GM12878 (cell line): ENCODE measurements at regions not wholly inside any gene's neighbourhood (a gene's known extent, or its start where the extent isn't known, plus 50 kb on each side); places are given as distances from the start of the nearest gene placed in this dataset.

ENCODE experiments used
- ATAC-seq: fragments of 200-7000 bp; cut with Tn5 transposase; 3 replicates; pipeline ENCODE4 v1.9.1; 2020; ENCODE audit warnings: mild to moderate bottlenecking, moderate library complexity
- BruUV-seq: library from RNA; stranded (reverse); fragments of 400-500 nt; replicated peaks from 2 replicates; lab custom pipeline; 2021; lab: Mats Ljungman, UMichigan
- CTCF ChIA-PET: fragments of 300-600 bp; sonication (Branson Sonifier 250); formaldehyde crosslinking; extraction: SDS; loops from one replicate; lab custom pipeline; 2021; ENCODE audit warnings: inconsistent platforms; lab: Yijun Ruan, JAX
- POLR2A ChIA-PET: fragments of 350-600 bp; formaldehyde crosslinking; extraction: SDS; loops from one replicate; lab custom pipeline; 2021; ENCODE audit warnings: inconsistent platforms; lab: Charles Lee
- RAD21 ChIA-PET: fragments of 300-600 bp; sonication (Branson Sonifier 250); formaldehyde crosslinking; loops from one replicate; lab custom pipeline; 2023; ENCODE audit warnings: antibody characterized with exemption; ENCODE audit not compliant: unreplicated experiment; lab: Charles Lee
- SMC1A ChIA-PET: fragments of 300-600 bp; sonication (Branson Sonifier 250); formaldehyde crosslinking; loops from one replicate; lab custom pipeline; 2023; ENCODE audit not compliant: unreplicated experiment, uncharacterized antibody; lab: Charles Lee
- DNase-seq: peaks from one replicate; pipeline ENCODE4 v3.0.0-alpha.2; 2011; ENCODE audit warnings: low read depth, low spot score
- FAIRE-seq: peaks from 3 replicates; lab custom pipeline; 2011; peaks lifted over from hg19 to GRCh38; lab: Jason Lieb, UNC
- H2AFZ ChIP-seq: 2 replicates; pipeline ENCODE4 v1.6.0; 2011; ENCODE audit warnings: low read depth, low read length, control low read depth; ENCODE audit not compliant: control insufficient read depth
- H3K27ac ChIP-seq: 2 replicates; pipeline ENCODE4 v1.5.1; 2011; ENCODE audit warnings: control low read depth; ENCODE audit not compliant: control insufficient read depth, insufficient read depth
- H3K27me3 ChIP-seq, 2 experiments: replicated peaks in 1 of 2; 2 replicates each; pipeline versions ENCODE4 v1.6.0 to v1.6.1; 2011; ENCODE audit warnings: low read length in 1 of 2; ENCODE audit not compliant: control insufficient read depth in 2 of 2, insufficient read depth in 2 of 2
- H3K36me3 ChIP-seq, 2 experiments: 2 replicates each; pipeline ENCODE4 v1.5.1; 2011; ENCODE audit warnings: low read length in 1 of 2; ENCODE audit not compliant: control insufficient read depth in 2 of 2, insufficient read depth in 2 of 2
- H3K4me1 ChIP-seq: 2 replicates; pipeline ENCODE4 v1.6.1; 2011; ENCODE audit warnings: mild to moderate bottlenecking, low read length, moderate library complexity, mixed read lengths; ENCODE audit not compliant: control insufficient read depth, insufficient read depth
- H3K4me2 ChIP-seq: 2 replicates; pipeline ENCODE4 v1.6.0; 2011; ENCODE audit warnings: control low read depth; ENCODE audit not compliant: control insufficient read depth, insufficient read depth
- H3K4me3 ChIP-seq: fragments of 200-600 bp; sonication (generic); 2 replicates; pipeline ENCODE4 v1.5.1; 2016
- H3K79me2 ChIP-seq: 2 replicates; pipeline ENCODE4 v1.6.0; 2011; ENCODE audit warnings: low read length; ENCODE audit not compliant: control insufficient read depth, insufficient read depth
- H3K9ac ChIP-seq: 2 replicates; pipeline ENCODE4 v1.8.0; 2011; ENCODE audit warnings: low read length, control low read depth, mixed read lengths; ENCODE audit not compliant: control insufficient read depth, insufficient read depth
- H3K9me3 ChIP-seq: replicated peaks from 3 replicates; pipeline ENCODE4 v1.5.1; 2011; ENCODE audit warnings: mild to moderate bottlenecking, low read length; ENCODE audit not compliant: control insufficient read depth, insufficient read depth
- H4K20me1 ChIP-seq: 2 replicates; pipeline ENCODE4 v1.6.0; 2011; ENCODE audit not compliant: control insufficient read depth, insufficient read depth
- BCL3 ChIP-seq: IDR thresholded peaks from 2 replicates; pipeline ENCODE4 v1.6.1; 2011; ENCODE audit warnings: borderline replicate concordance, low read depth, mild to moderate bottlenecking, moderate library complexity, low read length; ENCODE audit not compliant: insufficient read depth, poor library complexity, severe bottlenecking
- CEBPZ ChIP-seq: fragments of 150-350 bp; IDR thresholded peaks from 2 replicates; pipeline ENCODE4 v1.6.1; 2016; ENCODE audit warnings: low read depth, low read length
- ESRRA ChIP-seq: IDR thresholded peaks from 2 replicates; pipeline ENCODE4 v1.6.1; 2012; ENCODE audit warnings: mild to moderate bottlenecking, low read length, improper control_type of control experiment
- FOXK2 ChIP-seq: fragments of 450-650 bp; IDR thresholded peaks from 2 replicates; pipeline ENCODE4 v1.6.1; 2017; ENCODE audit warnings: mild to moderate bottlenecking, moderate library complexity
- GABPA ChIP-seq: IDR thresholded peaks from 2 replicates; pipeline ENCODE4 v1.6.1; 2014; ENCODE audit warnings: antibody characterized with exemption, low read depth, mild to moderate bottlenecking, inconsistent platforms
- HDAC2 ChIP-seq: fragments of 200-600 bp; sonication (generic); IDR thresholded peaks from 2 replicates; pipeline ENCODE4 v1.6.1; 2017
- MYB ChIP-seq: fragments of 150-350 bp; IDR thresholded peaks from 2 replicates; pipeline ENCODE4 v1.6.1; 2014; ENCODE audit warnings: mild to moderate bottlenecking, low read depth, low read length, borderline replicate concordance
- PAX8 ChIP-seq: fragments of 450-650 bp; IDR thresholded peaks from 2 replicates; pipeline ENCODE4 v1.6.1; 2017; ENCODE audit warnings: mild to moderate bottlenecking, moderate library complexity
- SMAD5 ChIP-seq: IDR thresholded peaks from 2 replicates; pipeline ENCODE4 v1.6.1; 2016; ENCODE audit warnings: antibody characterized with exemption, low read depth
- SUZ12 ChIP-seq: fragments of 200-600 bp; sonication (generic); IDR thresholded peaks from one replicate; pipeline ENCODE4 v1.6.1; 2018; ENCODE audit warnings: antibody characterized with exemption, mild to moderate bottlenecking; ENCODE audit not compliant: unreplicated experiment
- TCF3 ChIP-seq: IDR thresholded peaks from 2 replicates; pipeline ENCODE4 v1.6.1; 2012; ENCODE audit warnings: low read depth, mild to moderate bottlenecking, low read length, borderline replicate concordance; ENCODE audit not compliant: insufficient read depth
- WRNIP1 ChIP-seq: IDR thresholded peaks from 2 replicates; pipeline ENCODE4 v1.6.1; 2011; ENCODE audit warnings: low read depth, low read length, improper control_type of control experiment, borderline replicate concordance
- ZBED1 ChIP-seq: IDR thresholded peaks from 2 replicates; pipeline ENCODE4 v1.6.1; 2016; ENCODE audit warnings: borderline replicate concordance
- ZBTB33 ChIP-seq: fragments of 450-650 bp; IDR thresholded peaks from 2 replicates; pipeline ENCODE4 v1.6.1; 2017; ENCODE audit warnings: mild to moderate bottlenecking
- ZZZ3 ChIP-seq: IDR thresholded peaks from 2 replicates; pipeline ENCODE4 v1.6.1; 2011; ENCODE audit warnings: low read depth; ENCODE audit not compliant: control insufficient read depth, insufficient read length
- in situ Hi-C: fragments of 300-500 bp; cut with MboI; formaldehyde crosslinking; loops from 9 replicates; pipeline ENCODE4 v1.14.3; 2018; ENCODE audit warnings: mixed read lengths
- intact Hi-C: fragments of 100-400 bp; cut with micrococcal nuclease; formaldehyde crosslinking; loops from one replicate; pipeline ENCODE4 v1.14.2; 2022; ENCODE audit not compliant: unreplicated experiment

GRCh38 chr21:16262091-16262490 lies 532.3 kb downstream of the USP25 start:
- H3K4me2 ChIP-seq, result no peak overlapping the region
- no peaks in the 10 kb centered on the region; the same call in 2 of the 3 replicates for H3K9me3 ChIP-seq
- intact Hi-C loops, result no loop called here
- no peak overlapping the region for H2AFZ ChIP-seq
- H3K27ac ChIP-seq, result no peak overlapping the region
- no peaks in the 10 kb centered on the region for H4K20me1 ChIP-seq
- H3K4me1 ChIP-seq, result no peaks in the 10 kb centered on the region
- ChIA-PET SMC1A (no interaction called here), CTCF (no interaction called here), POLR2A (no interaction called here), RAD21 (no interaction called here)
- no peak for TF ChIP-seq WRNIP1
- no peak for TF ChIP-seq ZBTB33
- no peak for TF ChIP-seq ZBED1
- TF ChIP-seq BCL3, result no peak
- TF ChIP-seq PAX8, result no peak
- no peak for TF ChIP-seq GABPA
- no peak for TF ChIP-seq SUZ12
- TF ChIP-seq ZZZ3, result no peak
- no peak for TF ChIP-seq SMAD5
- TF ChIP-seq HDAC2, result no peak
- TF ChIP-seq TCF3, result no peak
- no peak for TF ChIP-seq MYB
- no peak for TF ChIP-seq ESRRA
- no peak for TF ChIP-seq FOXK2
- no peak for TF ChIP-seq CEBPZ
- DNase-seq (no peak), FAIRE-seq (no peak), ATAC-seq (no peak)
- in situ Hi-C loops, result no loop called here
- H3K27me3 ChIP-seq, result no peaks in the 10 kb centered on the region
- H3K79me2 ChIP-seq, result no peaks in the 10 kb centered on the region
- BruUV-seq, result no TSS peak
- H3K9ac ChIP-seq, result no peak overlapping the region
- H3K36me3 ChIP-seq, result no peaks in the 10 kb centered on the region
- H3K4me3 ChIP-seq, result no peak overlapping the region
